COLO829 (cell line): ENCODE measurements at regions not wholly inside any gene's neighbourhood (a gene's known extent, or its start where the extent isn't known, plus 50 kb on each side); places are given as distances from the start of the nearest gene placed in this dataset.
"Not testable (repeated sequence)": the region's sequence is repeated elsewhere in the genome, so short reads cannot be mapped to it uniquely, and the experiment has no call there.

Source experiments
- DNase-seq: peaks from one replicate; pipeline ENCODE4 v3.0.0; 2012; ENCODE audit warnings: low spot score

- no peak for DNase-seq
Measured at GRCh38 chr16:61432421-61432820, 603.8 kb downstream of the CDH8 start.

- DNase-seq, result no peak
Measured at GRCh38 chr16:61421111-61421510, 615.1 kb downstream of the CDH8 start.

GRCh38 chr16:61419791-61420190 lies 616.4 kb downstream of the CDH8 start:
- no peak for DNase-seq

- not testable (repeated sequence) for DNase-seq
Measured at GRCh38 chr16:61418802-61419201, 617.4 kb downstream of the CDH8 start.

GRCh38 chr16:61415126-61415525 lies 621.1 kb downstream of the CDH8 start:
- no peak for DNase-seq

- DNase-seq, result no peak
Measured at GRCh38 chr16:61413021-61413420, 623.2 kb downstream of the CDH8 start.

- DNase-seq, result no peak
Measured at GRCh38 chr16:61412562-61412961, 623.7 kb downstream of the CDH8 start.

GRCh38 chr16:61409604-61410003 lies 626.6 kb downstream of the CDH8 start:
- DNase-seq, result no peak

GRCh38 chr16:61403386-61403785 lies 632.9 kb downstream of the CDH8 start:
- no peak for DNase-seq

GRCh38 chr16:61391896-61392295 lies 644.3 kb downstream of the CDH8 start:
- DNase-seq, result no peak

GRCh38 chr16:61390965-61391637 lies 645.1 kb downstream of the CDH8 start:
- DNase-seq, result no peak

GRCh38 chr16:61385392-61386071 lies 650.7 kb downstream of the CDH8 start:
- no peak for DNase-seq

GRCh38 chr16:61382435-61382834 lies 653.8 kb downstream of the CDH8 start:
- no peak for DNase-seq

- DNase-seq, result no peak
Measured at GRCh38 chr16:61379311-61379710, 656.9 kb downstream of the CDH8 start.

GRCh38 chr16:61374071-61374470 lies 662.2 kb downstream of the CDH8 start:
- no peak for DNase-seq

- DNase-seq, result no peak
Measured at GRCh38 chr16:61371881-61372280, 664.4 kb downstream of the CDH8 start.

- no peak for DNase-seq
Measured at GRCh38 chr16:61371388-61371787, 664.9 kb downstream of the CDH8 start.

GRCh38 chr16:61370564-61370963 lies 665.7 kb downstream of the CDH8 start:
- DNase-seq, result no peak

- no peak for DNase-seq
Measured at GRCh38 chr16:61366006-61366405, 670.2 kb downstream of the CDH8 start.

- no peak for DNase-seq
Measured at GRCh38 chr16:61364990-61365389, 671.2 kb downstream of the CDH8 start.

GRCh38 chr16:61362585-61362984 lies 673.7 kb downstream of the CDH8 start:
- DNase-seq, result no peak

GRCh38 chr16:61344791-61345190 lies 691.4 kb downstream of the CDH8 start:
- no peak for DNase-seq

- no peak for DNase-seq
Measured at GRCh38 chr16:61332461-61332860, 703.8 kb downstream of the CDH8 start.

- DNase-seq, result no peak
Measured at GRCh38 chr16:61324044-61324443, 712.2 kb downstream of the CDH8 start.
